BLaER1 treated with 17β-estradiol and CSF1 and Interleukin-3, amounts not matched to agents 10 nM and 100 nM (cell line): ENCODE measurements at regions not wholly inside any gene's neighbourhood (a gene's known extent, or its start where the extent isn't known, plus 50 kb on each side); places are given as distances from the start of the nearest gene placed in this dataset.

Experiments
- H3K27ac ChIP-seq, 11 experiments: shearing (Covaris generic); formaldehyde crosslinking; 2 replicates each; pipeline ENCODE4 v1.8.1; 2022
- H3K27me3 ChIP-seq, 11 experiments: shearing (Covaris generic); formaldehyde crosslinking; 2 replicates each; pipeline ENCODE4 v1.8.1; 2022
- H3K36me3 ChIP-seq, 11 experiments: shearing (Covaris generic); formaldehyde crosslinking; 2 replicates each; pipeline ENCODE4 v1.8.1; 2022
- H3K4me1 ChIP-seq, 10 experiments: shearing (Covaris generic); formaldehyde crosslinking; 2 replicates each; pipeline ENCODE4 v1.8.1; 2022
- H3K4me2 ChIP-seq, 11 experiments: shearing (Covaris generic); formaldehyde crosslinking; 2 replicates each; pipeline ENCODE4 v1.8.1; 2022
- H3K4me3 ChIP-seq, 10 experiments: shearing (Covaris generic); formaldehyde crosslinking; 2 replicates each; pipeline ENCODE4 v1.8.1; 2022
- H3K9ac ChIP-seq, 11 experiments: shearing (Covaris generic); formaldehyde crosslinking; 2 replicates each; pipeline ENCODE4 v1.8.1; 2022
- H3K9me3 ChIP-seq, 11 experiments: shearing (Covaris generic); formaldehyde crosslinking; replicated peaks in 1 of 11; 2 replicates each; pipeline ENCODE4 v1.8.1; 2022
- H4K20me1 ChIP-seq, 11 experiments: shearing (Covaris generic); formaldehyde crosslinking; 2 replicates each; pipeline ENCODE4 v1.8.1; 2022
- Cebpa-rat ChIP-seq, 11 experiments: shearing (Covaris generic); IDR thresholded peaks; 2 replicates each; pipeline ENCODE4 v1.8.1; 2022

DNA sequence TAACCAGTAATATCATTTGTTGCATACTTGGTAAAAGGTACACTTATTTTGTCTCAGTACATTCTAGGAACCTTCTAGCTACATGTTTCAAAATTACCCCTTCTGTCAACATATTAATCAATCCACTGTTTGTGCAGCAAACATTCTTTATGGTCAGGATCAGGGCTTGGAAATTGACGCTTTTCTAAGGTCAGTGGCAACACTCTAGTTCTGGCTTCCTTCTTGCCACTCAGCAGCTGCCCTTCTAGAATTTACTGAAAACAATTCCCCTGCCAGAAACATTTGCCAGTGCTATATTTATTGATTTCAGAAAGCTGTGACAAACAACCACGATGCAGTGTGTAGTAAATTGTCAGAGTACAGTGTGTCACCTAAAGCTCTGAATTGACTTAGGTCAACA lies 84.7 kb upstream of the FBXL4 start:
- H3K36me3 ChIP-seq = no peaks in the 10 kb centered on the region
- H3K9ac ChIP-seq = no peak overlapping the region
- H3K9me3 ChIP-seq = peaks cover 3 to 8% (median 5%) of the 10 kb centered on the region in 11 experiments; a peak in 18 of 22 replicates
- TF ChIP-seq Cebpa-rat (IDR thresholded peaks at IDR 0.05) = no peak
- no peaks in the 10 kb centered on the region for H3K27me3 ChIP-seq
- H3K27ac ChIP-seq = no peak overlapping the region
- no peak overlapping the region for H3K4me2 ChIP-seq
- H3K4me3 ChIP-seq = no peak overlapping the region
- peaks cover 0 to 5% (median 0%) of the 10 kb centered on the region in 10 experiments; a peak in 1 of 20 replicates for H3K4me1 ChIP-seq
- H4K20me1 ChIP-seq = no peaks in the 10 kb centered on the region

DNA sequence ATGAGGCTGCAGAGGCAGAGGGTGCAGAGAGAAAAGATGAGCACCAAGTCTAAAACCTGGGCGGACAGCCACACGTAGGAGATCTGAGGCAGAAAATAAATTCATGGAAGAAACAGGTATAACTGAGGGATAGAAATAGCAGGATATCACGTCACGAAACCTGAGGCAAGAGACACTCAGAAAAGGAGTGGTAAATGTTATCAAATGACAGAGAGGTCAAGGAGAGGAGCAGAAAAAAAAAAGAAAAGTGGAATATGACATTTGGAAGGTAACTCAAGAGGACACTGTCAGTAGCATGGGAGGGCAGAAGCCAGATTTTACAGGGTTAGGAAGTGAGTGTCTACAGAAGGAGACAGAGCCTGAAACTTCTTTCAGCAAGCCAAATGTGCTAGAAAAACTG lies 84.2 kb upstream of the FBXL4 start:
- Histone ChIP-seq H4K20me1 (no peaks in the 10 kb centered on the region), H3K4me2 (0 out of 22 replicates have a peak overlapping the region, but pooled peaks of 2 of the 11 experiments have one; percentile 8 to 11), H3K9me3 (peaks cover 8 to 12% (median 10%) of the 10 kb centered on the region in 11 experiments), H3K27ac (no peak overlapping the region), H3K27me3 (no peaks in the 10 kb centered on the region), H3K4me3 (no peak overlapping the region), H3K4me1 (peaks cover 0 to 5% (median 0%) of the 10 kb centered on the region in 10 experiments; a peak in 1 of 20 replicates), H3K9ac (no peak overlapping the region), H3K36me3 (no peaks in the 10 kb centered on the region)
- no peak for TF ChIP-seq Cebpa-rat (IDR thresholded peaks at IDR 0.05)

DNA sequence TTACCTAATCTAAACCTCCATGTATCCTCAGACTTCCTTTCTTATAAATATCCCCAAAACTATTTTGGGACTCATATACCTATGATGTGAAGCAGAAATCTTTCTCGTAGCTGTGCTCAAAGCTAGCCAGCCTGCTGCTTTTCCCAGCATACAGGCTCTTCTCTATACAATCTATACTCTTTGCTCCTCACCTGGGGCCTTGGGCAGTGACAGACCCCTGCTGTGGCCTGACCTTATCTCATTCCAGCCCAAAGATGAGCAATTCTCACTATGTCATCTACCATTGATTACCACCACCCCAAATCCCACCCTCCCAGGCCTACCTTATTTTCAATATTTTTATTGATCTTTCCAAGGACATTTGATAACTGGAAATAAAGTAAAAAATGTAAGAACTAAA lies 83.2 kb upstream of the FBXL4 start:
- TF ChIP-seq Cebpa-rat (IDR thresholded peaks at IDR 0.05) = no peak

DNA sequence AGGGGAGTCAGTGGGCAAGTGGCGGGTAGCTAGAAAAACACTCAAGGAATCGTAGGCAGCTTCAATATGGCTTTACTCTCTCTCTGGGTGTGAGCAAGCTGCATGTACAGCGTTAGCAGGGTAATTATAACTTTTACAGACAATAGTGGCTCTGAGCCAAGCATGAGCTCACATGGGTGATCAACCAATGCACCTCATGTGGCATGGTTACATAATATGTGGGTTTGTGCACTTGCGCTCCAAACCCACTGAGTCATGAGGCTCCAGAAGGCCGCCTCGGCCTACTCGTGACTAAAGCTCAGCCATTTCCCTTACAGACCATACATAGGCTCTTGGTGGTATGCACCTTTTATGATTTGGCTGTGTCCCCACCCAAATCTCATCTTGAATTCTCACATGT lies 78.4 kb upstream of the FBXL4 start:
- H4K20me1 ChIP-seq = no peaks in the 10 kb centered on the region
- H3K4me3 ChIP-seq = no peak overlapping the region
- peaks cover 33 to 66% (median 51%) of the 10 kb centered on the region in 11 experiments for H3K9me3 ChIP-seq
- H3K4me1 ChIP-seq = no peaks in the 10 kb centered on the region
- no peak overlapping the region for H3K4me2 ChIP-seq
- H3K27me3 ChIP-seq = no peaks in the 10 kb centered on the region
- H3K27ac ChIP-seq = no peak overlapping the region
- TF ChIP-seq Cebpa-rat (IDR thresholded peaks at IDR 0.05) = no peak
- no peak overlapping the region for H3K9ac ChIP-seq
- H3K36me3 ChIP-seq = 0 out of 22 replicates have a peak, but pooled peaks cover 0 to 5% (median 0%) of the 10 kb centered on the region in 11 experiments

More for the DNA sequence above, 83.2 kb upstream of the FBXL4 start:
- Histone ChIP-seq H3K27ac (no peak overlapping the region), H3K36me3 (0 out of 22 replicates have a peak, but pooled peaks cover 0 to 2% (median 0%) of the 10 kb centered on the region in 11 experiments), H3K4me2 (no peak overlapping the region), H3K27me3 (no peaks in the 10 kb centered on the region), H4K20me1 (no peaks in the 10 kb centered on the region), H3K4me3 (no peak overlapping the region), H3K9ac (no peak overlapping the region), H3K9me3 (peaks cover 18 to 23% (median 20%) of the 10 kb centered on the region in 11 experiments), H3K4me1 (peaks cover 0 to 5% (median 0%) of the 10 kb centered on the region in 10 experiments; a peak in 1 of 20 replicates)

DNA sequence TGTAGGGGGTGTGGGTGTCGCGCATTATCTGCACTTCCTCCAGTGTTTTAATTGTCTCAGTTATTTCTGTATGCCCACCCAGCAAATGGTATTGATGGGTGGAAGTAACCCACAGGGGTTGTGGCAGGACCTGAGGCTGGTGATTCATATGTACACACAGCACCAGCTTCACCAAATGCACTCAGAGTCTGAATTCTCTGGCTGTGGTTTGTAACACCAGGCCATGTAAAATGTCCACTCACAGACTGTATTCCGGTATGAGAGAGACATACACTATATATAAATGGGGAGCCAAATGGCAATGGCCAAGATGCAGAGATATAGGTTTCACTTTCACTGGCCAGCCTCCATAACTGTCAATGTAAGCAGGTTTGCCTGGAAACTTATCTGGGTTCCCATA lies 76.3 kb upstream of the FBXL4 start:
- Histone ChIP-seq H3K9me3 (peaks cover 33 to 71% (median 53%) of the 10 kb centered on the region in 11 experiments), H3K4me3 (no peak overlapping the region), H3K27ac (no peak overlapping the region), H3K4me2 (no peak overlapping the region), H4K20me1 (no peaks in the 10 kb centered on the region), H3K9ac (no peak overlapping the region), H3K36me3 (0 out of 22 replicates have a peak, but pooled peaks cover 0 to 5% (median 0%) of the 10 kb centered on the region in 11 experiments), H3K27me3 (no peaks in the 10 kb centered on the region), H3K4me1 (no peaks in the 10 kb centered on the region)
- TF ChIP-seq Cebpa-rat (IDR thresholded peaks at IDR 0.05) = no peak

DNA sequence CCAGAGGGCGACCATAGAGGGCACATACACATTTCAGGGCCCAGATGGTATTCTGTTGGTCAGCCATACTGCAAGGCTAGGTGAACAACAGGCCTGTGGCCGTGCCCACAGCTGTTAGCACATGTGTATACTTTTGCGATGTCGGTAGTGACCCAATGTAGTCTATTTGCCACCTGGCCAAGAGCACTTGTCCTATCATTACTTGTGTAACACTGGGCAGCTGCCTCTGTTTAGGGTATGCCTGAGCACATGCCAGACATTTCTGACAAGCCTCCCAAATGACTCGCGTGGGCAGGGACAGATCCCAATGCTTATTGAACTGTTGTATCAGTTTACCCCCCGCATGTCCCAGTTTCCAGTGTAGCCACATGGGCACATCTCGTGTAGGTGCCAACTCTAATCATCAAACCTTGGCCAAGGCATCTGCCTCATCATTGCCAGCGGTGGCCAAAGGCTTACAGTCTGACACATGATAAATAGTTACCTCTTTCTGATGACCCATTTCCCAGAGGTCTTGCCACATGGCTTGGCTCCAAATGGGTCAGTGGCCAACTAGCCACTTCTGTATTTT lies 74.4 kb upstream of the FBXL4 start:
- H3K9me3 ChIP-seq = peaks cover 25 to 61% (median 44%) of the 10 kb centered on the region in 11 experiments
- H3K27ac ChIP-seq = no peak overlapping the region
- TF ChIP-seq Cebpa-rat (IDR thresholded peaks at IDR 0.05) = no peak
- no peak overlapping the region for H3K4me2 ChIP-seq
- H3K4me3 ChIP-seq = no peak overlapping the region
- peaks cover 0 to 19% (median 7%) of the 10 kb centered on the region in 10 experiments; a peak in 14 of 20 replicates for H3K4me1 ChIP-seq
- H3K36me3 ChIP-seq = 0 out of 22 replicates have a peak, but pooled peaks cover 0 to 5% (median 0%) of the 10 kb centered on the region in 11 experiments
- H3K9ac ChIP-seq = no peak overlapping the region
- no peaks in the 10 kb centered on the region for H3K27me3 ChIP-seq
- no peaks in the 10 kb centered on the region for H4K20me1 ChIP-seq

DNA sequence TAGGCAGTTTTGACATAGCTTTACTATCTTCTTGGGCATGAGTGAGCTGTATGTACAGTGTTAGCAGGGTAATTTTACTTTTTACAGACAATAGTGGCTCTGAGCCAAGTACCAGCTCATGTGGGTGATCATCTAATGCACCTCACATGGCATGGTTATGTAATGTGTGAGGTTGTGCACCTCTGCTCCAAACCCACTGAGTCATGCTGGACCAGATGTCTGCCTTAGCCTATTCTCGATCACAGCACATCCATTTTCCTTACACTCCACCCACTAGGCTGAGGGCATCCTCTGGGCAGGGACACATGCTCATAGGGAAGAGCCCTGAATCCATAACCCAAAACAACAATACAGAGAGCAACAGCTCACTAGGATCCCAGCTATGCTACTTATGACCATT lies 71.6 kb upstream of the FBXL4 start:
- peaks cover 0 to 34% (median 17%) of the 10 kb centered on the region in 11 experiments; a peak in 17 of 22 replicates for H3K9me3 ChIP-seq
- H4K20me1 ChIP-seq = no peaks in the 10 kb centered on the region
- no peaks in the 10 kb centered on the region for H3K36me3 ChIP-seq
- H3K27me3 ChIP-seq = no peaks in the 10 kb centered on the region
- H3K27ac ChIP-seq = peak overlapping the region in 1 of 11 experiments; percentile 22; a peak in 2 of 22 replicates
- no peak overlapping the region for H3K4me3 ChIP-seq
- H3K4me1 ChIP-seq = peaks cover 0 to 46% (median 21%) of the 10 kb centered on the region in 10 experiments; a peak in 16 of 20 replicates
- no peak overlapping the region for H3K4me2 ChIP-seq
- no peak for TF ChIP-seq Cebpa-rat (IDR thresholded peaks at IDR 0.05)
- no peak overlapping the region for H3K9ac ChIP-seq

DNA sequence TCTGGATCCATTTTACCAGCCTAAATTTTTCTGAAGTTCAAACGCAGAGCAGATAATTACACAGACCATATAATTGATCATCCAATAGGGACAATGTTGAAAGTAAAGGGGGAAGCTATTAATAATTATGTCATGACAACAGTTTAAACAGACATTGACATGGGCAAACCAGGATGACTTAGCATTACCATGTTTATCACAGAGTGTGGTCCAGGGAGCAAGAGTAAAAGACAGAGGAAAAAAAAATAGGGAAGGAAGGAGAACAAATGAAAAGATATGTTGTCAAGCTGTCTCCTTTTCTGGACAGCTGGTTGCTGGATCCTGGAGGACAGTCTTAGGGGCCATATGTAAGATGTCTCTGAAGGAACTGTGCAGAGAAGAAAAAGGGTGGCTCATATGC lies 69.4 kb upstream of the FBXL4 start:
- Histone ChIP-seq H3K27me3 (no peaks in the 10 kb centered on the region), H3K4me1 (peaks cover 0 to 69% (median 29%) of the 10 kb centered on the region in 10 experiments; a peak in 16 of 20 replicates), H3K9ac (peak overlapping the region in 6 of 11 experiments; percentile 14 to 79 (median 59); a peak in 9 of 22 replicates), H3K36me3 (no peaks in the 10 kb centered on the region), H3K27ac (peak overlapping the region in 10 of 11 experiments; percentile 7 to 96 (median 69); a peak in 16 of 22 replicates), H4K20me1 (no peaks in the 10 kb centered on the region), H3K4me3 (no peak overlapping the region), H3K9me3 (peaks cover 0 to 13% (median 0%) of the 10 kb centered on the region in 11 experiments; a peak in 3 of 22 replicates), H3K4me2 (peak overlapping the region in 8 of 11 experiments; percentile 42 to 93 (median 70); a peak in 15 of 22 replicates)
- TF ChIP-seq Cebpa-rat (IDR thresholded peaks at IDR 0.05) = no peak

DNA sequence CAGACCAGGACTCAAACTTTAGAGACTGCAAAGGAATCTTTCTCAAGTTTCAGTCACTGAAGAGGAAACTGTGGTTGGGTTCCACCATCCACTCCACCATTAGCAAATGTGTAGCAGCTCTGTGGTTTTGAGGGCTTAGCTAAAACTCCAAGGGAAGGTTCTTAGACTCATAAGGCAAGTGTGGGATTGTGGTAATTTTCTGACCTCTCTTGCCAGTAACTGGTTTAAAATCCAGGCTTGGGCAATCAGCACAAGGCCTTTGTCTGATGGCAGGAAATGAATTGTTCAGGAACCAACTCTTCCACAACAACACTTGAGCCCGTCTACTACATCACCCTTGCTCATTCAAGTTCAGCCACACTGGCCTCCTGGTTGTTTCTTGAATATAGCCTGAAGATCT lies 68.6 kb upstream of the FBXL4 start:
- peaks cover 0 to 7% (median 0%) of the 10 kb centered on the region in 11 experiments; a peak in 3 of 22 replicates for H3K9me3 ChIP-seq
- H3K4me3 ChIP-seq = peak overlapping the region in 1 of 10 experiments; percentile 23; a peak in 1 of 20 replicates
- H3K27ac ChIP-seq = peak overlapping the region in 10 of 11 experiments; percentile 3 to 96 (median 69); a peak in 15 of 22 replicates
- peak overlapping the region in 7 of 11 experiments; percentile 14 to 79 (median 50); a peak in 10 of 22 replicates for H3K9ac ChIP-seq
- H4K20me1 ChIP-seq = no peaks in the 10 kb centered on the region
- peaks cover 0 to 71% (median 29%) of the 10 kb centered on the region in 10 experiments; a peak in 16 of 20 replicates for H3K4me1 ChIP-seq
- peak overlapping the region; percentile 12 to 93 (median 63) for H3K4me2 ChIP-seq
- H3K27me3 ChIP-seq = no peaks in the 10 kb centered on the region
- TF ChIP-seq Cebpa-rat (IDR thresholded peaks at IDR 0.05) = peak in 10 of 11 experiments; percentile 29 to 96 (median 78); a peak in 14 of 22 replicates
- H3K36me3 ChIP-seq = no peaks in the 10 kb centered on the region
